OCI-LY1 (cell line): ENCODE measurements at regions not wholly inside any gene's neighbourhood (a gene's known extent, or its start where the extent isn't known, plus 50 kb on each side); places are given as distances from the start of the nearest gene placed in this dataset.

Experiments used
- H2AFZ ChIP-seq: fragments of 200-600 bp; sonication (generic), shearing (Covaris generic); 2 replicates; pipeline ENCODE4 v1.6.0; 2014; ENCODE audit warnings: antibody characterized with exemption, mild to moderate bottlenecking, low read length
- H3F3A ChIP-seq: fragments of 200-600 bp; sonication (generic), shearing (Covaris generic); 2 replicates; pipeline ENCODE4 v1.6.0; 2014; ENCODE audit warnings: mild to moderate bottlenecking, antibody characterized with exemption, low read length, moderate library complexity; ENCODE audit not compliant: insufficient read depth
- H3K27ac ChIP-seq: fragments of 200-600 bp; sonication (generic); 2 replicates; pipeline ENCODE4 v1.5.1; 2014; ENCODE audit warnings: low read length, mixed run types, mild to moderate bottlenecking, low read depth; ENCODE audit not compliant: poor library complexity, severe bottlenecking
- H3K27me3 ChIP-seq: fragments of 200-600 bp; sonication (generic); 2 replicates; pipeline ENCODE4 v1.6.0; 2014; ENCODE audit warnings: antibody characterized with exemption, mild to moderate bottlenecking, low read length, moderate library complexity; ENCODE audit not compliant: insufficient read depth
- H3K36me3 ChIP-seq: fragments of 200-600 bp; sonication (generic); 2 replicates; pipeline ENCODE4 v1.6.1; 2014; ENCODE audit warnings: mild to moderate bottlenecking, antibody characterized with exemption, low read length, moderate library complexity, mixed read lengths; ENCODE audit not compliant: insufficient read depth
- H3K4me1 ChIP-seq: fragments of 200-600 bp; sonication (generic); 2 replicates; pipeline ENCODE4 v1.5.1; 2014; ENCODE audit warnings: mild to moderate bottlenecking, low read length, moderate library complexity; ENCODE audit not compliant: insufficient read depth, severe bottlenecking
- H3K4me2 ChIP-seq: fragments of 200-600 bp; sonication (generic), shearing (Covaris generic); 2 replicates; pipeline ENCODE4 v1.6.1; 2014; ENCODE audit warnings: low read length
- H3K4me3 ChIP-seq: fragments of 200-600 bp; sonication (generic); 2 replicates; pipeline ENCODE4 v1.5.1; 2014; ENCODE audit warnings: low read length, low read depth, mild to moderate bottlenecking, mixed read lengths; ENCODE audit not compliant: poor library complexity, severe bottlenecking
- H3K79me2 ChIP-seq: fragments of 200-600 bp; shearing (Covaris generic); 2 replicates; pipeline ENCODE4 v1.6.1; 2016; ENCODE audit warnings: mixed run types, low read length, mixed read lengths; ENCODE audit not compliant: insufficient read depth
- H3K9ac ChIP-seq: fragments of 200-600 bp; sonication (generic), shearing (Covaris generic); 2 replicates; pipeline ENCODE4 v1.6.1; 2014; ENCODE audit warnings: mild to moderate bottlenecking, low read length, mixed read lengths
- H3K9me2 ChIP-seq: fragments of 200-600 bp; sonication (generic), shearing (Covaris generic); 2 replicates; pipeline ENCODE4 v1.6.1; 2014; ENCODE audit warnings: low read depth, mild to moderate bottlenecking, low read length, mixed read lengths
- H3K9me3 ChIP-seq: fragments of 200-600 bp; shearing (Covaris generic); 2 replicates; pipeline ENCODE4 v1.6.1; 2014; ENCODE audit warnings: low read length, mixed read lengths
- H4K20me1 ChIP-seq: fragments of 200-600 bp; sonication (generic), shearing (Covaris generic); 2 replicates; pipeline ENCODE4 v1.6.0; 2016; ENCODE audit warnings: mild to moderate bottlenecking, low read length; ENCODE audit not compliant: insufficient read depth
- EZH2 ChIP-seq: fragments of 200-600 bp; sonication (generic), shearing (Covaris generic); IDR thresholded peaks from 2 replicates; pipeline ENCODE4 v1.8.0; 2017; ENCODE audit warnings: borderline replicate concordance, mixed run types, mild to moderate bottlenecking, antibody characterized with exemption, low read length, moderate library complexity, mixed read lengths
- TF ChIP-seq, protein P1 (sequence below): fragments of 200-600 bp; sonication (generic), shearing (Covaris generic); IDR thresholded peaks from 2 replicates; pipeline ENCODE4 v1.5.1; 2017; ENCODE audit warnings: mild to moderate bottlenecking, antibody characterized with exemption, low read length, moderate library complexity, mixed read lengths

GRCh38 chr2:123036300-123036699, 988.8 kb upstream of the CNTNAP5 start:
- Histone ChIP-seq H3K4me2 (no peak overlapping the region), H3K9ac (no peak overlapping the region), H3K9me3 (no peaks in the 10 kb centered on the region), H3K27me3 (no peaks in the 10 kb centered on the region), H3K9me2 (no peaks in the 10 kb centered on the region), H3K79me2 (no peaks in the 10 kb centered on the region), H3F3A (no peaks in the 10 kb centered on the region), H4K20me1 (no peaks in the 10 kb centered on the region), H3K27ac (no peak overlapping the region), H3K4me3 (no peak overlapping the region), H3K36me3 (no peaks in the 10 kb centered on the region), H3K4me1 (no peaks in the 10 kb centered on the region), H2AFZ (no peak overlapping the region)
- TF ChIP-seq, protein P1, sequence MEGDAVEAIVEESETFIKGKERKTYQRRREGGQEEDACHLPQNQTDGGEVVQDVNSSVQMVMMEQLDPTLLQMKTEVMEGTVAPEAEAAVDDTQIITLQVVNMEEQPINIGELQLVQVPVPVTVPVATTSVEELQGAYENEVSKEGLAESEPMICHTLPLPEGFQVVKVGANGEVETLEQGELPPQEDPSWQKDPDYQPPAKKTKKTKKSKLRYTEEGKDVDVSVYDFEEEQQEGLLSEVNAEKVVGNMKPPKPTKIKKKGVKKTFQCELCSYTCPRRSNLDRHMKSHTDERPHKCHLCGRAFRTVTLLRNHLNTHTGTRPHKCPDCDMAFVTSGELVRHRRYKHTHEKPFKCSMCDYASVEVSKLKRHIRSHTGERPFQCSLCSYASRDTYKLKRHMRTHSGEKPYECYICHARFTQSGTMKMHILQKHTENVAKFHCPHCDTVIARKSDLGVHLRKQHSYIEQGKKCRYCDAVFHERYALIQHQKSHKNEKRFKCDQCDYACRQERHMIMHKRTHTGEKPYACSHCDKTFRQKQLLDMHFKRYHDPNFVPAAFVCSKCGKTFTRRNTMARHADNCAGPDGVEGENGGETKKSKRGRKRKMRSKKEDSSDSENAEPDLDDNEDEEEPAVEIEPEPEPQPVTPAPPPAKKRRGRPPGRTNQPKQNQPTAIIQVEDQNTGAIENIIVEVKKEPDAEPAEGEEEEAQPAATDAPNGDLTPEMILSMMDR = no peak
- TF ChIP-seq EZH2 = no peak

GRCh38 chr2:123040506-123040905, 984.6 kb upstream of the CNTNAP5 start:
- TF ChIP-seq, protein P1 = no peak
- TF ChIP-seq EZH2 = no peak
- Histone ChIP-seq H3F3A (no peaks in the 10 kb centered on the region), H3K27me3 (no peaks in the 10 kb centered on the region), H3K9me2 (no peaks in the 10 kb centered on the region), H2AFZ (no peak overlapping the region), H3K9ac (no peak overlapping the region), H3K36me3 (no peaks in the 10 kb centered on the region), H3K4me1 (no peaks in the 10 kb centered on the region), H3K4me2 (no peak overlapping the region), H3K9me3 (no peaks in the 10 kb centered on the region), H3K27ac (no peak overlapping the region), H4K20me1 (no peaks in the 10 kb centered on the region), H3K4me3 (no peak overlapping the region), H3K79me2 (no peaks in the 10 kb centered on the region)

DNA sequence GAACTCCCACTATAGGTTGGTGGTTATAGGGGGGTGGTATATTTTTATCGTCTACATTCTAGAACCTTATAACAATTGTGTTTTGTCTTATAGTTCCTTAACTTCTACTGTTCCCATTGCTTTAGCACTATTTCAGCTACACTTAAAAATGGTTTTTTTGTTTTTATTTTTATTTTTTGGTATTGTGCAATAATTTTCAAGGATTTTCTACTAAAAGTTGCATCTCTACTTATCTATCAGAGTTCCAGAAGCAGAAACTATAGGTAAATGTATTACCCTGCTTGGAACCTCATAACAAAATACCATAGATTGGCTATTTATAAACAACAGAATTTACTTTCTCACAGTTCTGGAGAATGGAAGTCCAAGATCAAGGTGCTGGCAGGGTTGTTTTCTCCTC, 981.6 kb upstream of the CNTNAP5 start:
- no peaks in the 10 kb centered on the region for H4K20me1 ChIP-seq
- no peak for TF ChIP-seq EZH2
- TF ChIP-seq, protein P1 = no peak
- H3K36me3 ChIP-seq = no peaks in the 10 kb centered on the region
- H3K4me1 ChIP-seq = no peaks in the 10 kb centered on the region
- no peaks in the 10 kb centered on the region for H3K79me2 ChIP-seq
- no peak overlapping the region for H3K9ac ChIP-seq
- H3F3A ChIP-seq = no peaks in the 10 kb centered on the region
- H3K27me3 ChIP-seq = no peaks in the 10 kb centered on the region
- H3K4me3 ChIP-seq = no peak overlapping the region
- no peaks in the 10 kb centered on the region for H3K9me3 ChIP-seq
- H2AFZ ChIP-seq = no peak overlapping the region
- H3K27ac ChIP-seq = no peak overlapping the region
- no peaks in the 10 kb centered on the region for H3K9me2 ChIP-seq
- no peak overlapping the region for H3K4me2 ChIP-seq
